ENCODE measurements at regions not wholly inside any gene's neighbourhood (a gene's known extent, or its start where the extent isn't known, plus 50 kb on each side); places are given as distances from the start of the nearest gene placed in this dataset.

DNA sequence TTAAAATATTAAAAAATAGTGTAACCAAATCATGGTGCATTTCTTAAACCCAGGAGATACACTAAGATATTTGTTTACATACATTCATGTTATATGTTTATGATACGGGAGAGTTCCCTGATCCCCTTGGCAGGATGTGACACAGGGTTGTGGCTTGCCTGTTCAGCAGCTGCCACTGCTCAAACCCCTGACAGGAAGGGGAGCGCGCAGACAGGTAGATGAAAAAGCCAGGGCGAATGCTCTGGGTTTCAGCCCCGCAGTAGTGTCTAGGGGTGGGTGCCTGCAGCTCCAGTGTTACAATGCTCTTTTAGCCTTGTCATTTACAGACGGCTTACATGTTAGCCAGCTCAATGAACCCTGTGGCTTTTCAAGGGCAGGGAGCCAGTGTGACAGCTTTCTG lies 1343.8 kb upstream of the IGFBP7 start:
- Mint-ChIP-seq H3K9me3 (no peaks in the 10 kb centered on the region), H3K36me3 (ENCODE audit: low read depth) (no peaks in the 10 kb centered on the region), H3K4me1 (no peaks in the 10 kb centered on the region), H3K27ac (no peak overlapping the region), H3K27me3 (ENCODE audit: low read depth) (no peaks in the 10 kb centered on the region), H3K4me3 (no peak overlapping the region)
- TF ChIP-seq, protein P1, sequence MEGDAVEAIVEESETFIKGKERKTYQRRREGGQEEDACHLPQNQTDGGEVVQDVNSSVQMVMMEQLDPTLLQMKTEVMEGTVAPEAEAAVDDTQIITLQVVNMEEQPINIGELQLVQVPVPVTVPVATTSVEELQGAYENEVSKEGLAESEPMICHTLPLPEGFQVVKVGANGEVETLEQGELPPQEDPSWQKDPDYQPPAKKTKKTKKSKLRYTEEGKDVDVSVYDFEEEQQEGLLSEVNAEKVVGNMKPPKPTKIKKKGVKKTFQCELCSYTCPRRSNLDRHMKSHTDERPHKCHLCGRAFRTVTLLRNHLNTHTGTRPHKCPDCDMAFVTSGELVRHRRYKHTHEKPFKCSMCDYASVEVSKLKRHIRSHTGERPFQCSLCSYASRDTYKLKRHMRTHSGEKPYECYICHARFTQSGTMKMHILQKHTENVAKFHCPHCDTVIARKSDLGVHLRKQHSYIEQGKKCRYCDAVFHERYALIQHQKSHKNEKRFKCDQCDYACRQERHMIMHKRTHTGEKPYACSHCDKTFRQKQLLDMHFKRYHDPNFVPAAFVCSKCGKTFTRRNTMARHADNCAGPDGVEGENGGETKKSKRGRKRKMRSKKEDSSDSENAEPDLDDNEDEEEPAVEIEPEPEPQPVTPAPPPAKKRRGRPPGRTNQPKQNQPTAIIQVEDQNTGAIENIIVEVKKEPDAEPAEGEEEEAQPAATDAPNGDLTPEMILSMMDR (IDR thresholded peaks at IDR 0.05; ENCODE audit: unreplicated experiment in 3 of 3): no peak

DNA sequence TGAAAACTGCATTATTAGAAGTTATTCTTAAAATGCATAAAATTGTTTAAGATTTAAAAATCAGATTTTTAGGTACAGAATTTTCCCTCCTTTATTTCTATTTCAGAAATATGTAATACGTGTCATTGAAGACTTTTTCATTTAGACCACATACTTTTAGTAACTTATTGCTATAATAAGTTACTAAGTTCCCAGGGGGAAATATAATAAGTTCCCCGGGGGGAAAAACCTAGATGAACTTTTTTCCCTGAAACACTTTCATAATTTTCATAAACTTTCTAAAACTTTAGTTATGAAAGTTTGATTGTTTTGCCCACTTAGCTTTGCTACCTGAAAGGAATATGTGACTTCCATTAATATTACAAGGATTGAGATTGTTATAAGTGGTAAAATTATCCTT lies 1341.5 kb upstream of the IGFBP7 start:
- Mint-ChIP-seq H3K9me3 (no peaks in the 10 kb centered on the region), H3K27me3 (ENCODE audit: low read depth) (no peaks in the 10 kb centered on the region), H3K27ac (no peak overlapping the region), H3K4me3 (no peak overlapping the region), H3K36me3 (ENCODE audit: low read depth) (no peaks in the 10 kb centered on the region), H3K4me1 (no peaks in the 10 kb centered on the region)
- TF ChIP-seq, protein P1 (IDR thresholded peaks at IDR 0.05; ENCODE audit: unreplicated experiment in 3 of 3): no peak

DNA sequence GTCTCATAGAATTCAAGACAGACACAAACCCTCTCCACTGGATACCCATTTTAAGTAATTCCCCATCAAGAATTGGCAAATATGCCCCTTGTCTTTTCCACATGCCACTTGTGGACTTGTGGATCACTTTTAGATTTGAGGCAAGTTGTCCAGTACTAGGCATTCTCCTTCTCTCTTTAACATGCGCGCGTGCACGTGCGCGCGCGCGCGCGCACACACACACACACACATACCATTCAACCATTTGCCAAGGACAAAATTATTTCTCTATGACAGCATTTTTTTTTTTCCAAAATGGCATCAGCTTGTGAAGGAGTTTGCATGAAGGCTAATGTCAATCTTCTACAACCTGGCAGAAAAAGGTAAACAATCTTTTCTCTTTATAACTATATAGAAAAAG lies 1325.7 kb upstream of the IGFBP7 start:
- Mint-ChIP-seq H3K4me3 (no peak overlapping the region), H3K27ac (no peak overlapping the region), H3K27me3 (ENCODE audit: low read depth) (no peaks in the 10 kb centered on the region), H3K9me3 (peaks cover 10% of the 10 kb centered on the region), H3K4me1 (no peaks in the 10 kb centered on the region), H3K36me3 (ENCODE audit: low read depth) (no peaks in the 10 kb centered on the region)
- TF ChIP-seq, protein P1 (IDR thresholded peaks at IDR 0.05; ENCODE audit: unreplicated experiment in 3 of 3): no peak

DNA sequence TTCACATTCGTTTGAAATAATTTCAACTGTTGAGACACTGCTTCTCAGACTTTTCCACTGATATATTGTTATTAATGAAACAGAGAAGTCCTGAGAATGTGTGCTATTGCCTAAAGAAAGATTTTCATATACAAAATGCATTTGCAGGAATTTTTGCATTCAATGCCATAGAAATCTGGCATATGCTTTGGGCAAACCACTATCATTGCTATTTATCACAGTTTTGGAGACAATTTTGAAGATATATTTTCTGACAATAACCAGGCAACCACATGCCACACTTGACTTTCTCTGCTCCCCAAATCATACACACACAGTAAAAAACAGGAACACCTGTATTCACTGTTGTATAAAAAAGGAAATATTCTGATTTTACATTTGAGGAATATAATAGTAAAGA lies 1303.7 kb upstream of the IGFBP7 start:
- Mint-ChIP-seq H3K27me3 (ENCODE audit: low read depth) (no peaks in the 10 kb centered on the region), H3K27ac (no peak overlapping the region), H3K36me3 (ENCODE audit: low read depth) (no peaks in the 10 kb centered on the region), H3K4me3 (no peak overlapping the region), H3K9me3 (no peaks in the 10 kb centered on the region), H3K4me1 (no peaks in the 10 kb centered on the region)
- TF ChIP-seq, protein P1 (IDR thresholded peaks at IDR 0.05; ENCODE audit: unreplicated experiment in 3 of 3): no peak

DNA sequence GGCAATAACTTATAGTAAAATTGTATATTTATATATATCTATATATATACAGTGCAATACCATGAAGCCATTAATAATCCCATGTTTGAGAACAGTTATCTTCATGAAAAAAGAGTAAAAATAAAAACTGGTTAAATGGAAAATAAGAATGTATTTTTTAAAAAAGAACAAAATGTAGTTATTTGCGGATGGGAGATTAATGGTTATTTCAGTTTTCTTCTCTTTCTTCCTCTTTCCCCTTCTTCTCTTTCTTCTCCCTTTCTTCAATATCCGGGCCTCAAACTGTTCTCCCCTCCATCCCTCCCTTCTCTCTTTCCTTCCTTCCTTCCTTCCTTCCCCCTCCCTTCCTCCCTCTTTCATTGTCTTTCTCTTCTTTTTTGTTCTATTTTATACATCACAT lies 1301.7 kb upstream of the IGFBP7 start:
- Mint-ChIP-seq H3K27ac (no peak overlapping the region), H3K27me3 (ENCODE audit: low read depth) (no peaks in the 10 kb centered on the region), H3K4me1 (no peaks in the 10 kb centered on the region), H3K9me3 (no peaks in the 10 kb centered on the region), H3K36me3 (ENCODE audit: low read depth) (no peaks in the 10 kb centered on the region), H3K4me3 (no peak overlapping the region)
- TF ChIP-seq, protein P1 (IDR thresholded peaks at IDR 0.05; ENCODE audit: unreplicated experiment in 3 of 3): no peak

DNA sequence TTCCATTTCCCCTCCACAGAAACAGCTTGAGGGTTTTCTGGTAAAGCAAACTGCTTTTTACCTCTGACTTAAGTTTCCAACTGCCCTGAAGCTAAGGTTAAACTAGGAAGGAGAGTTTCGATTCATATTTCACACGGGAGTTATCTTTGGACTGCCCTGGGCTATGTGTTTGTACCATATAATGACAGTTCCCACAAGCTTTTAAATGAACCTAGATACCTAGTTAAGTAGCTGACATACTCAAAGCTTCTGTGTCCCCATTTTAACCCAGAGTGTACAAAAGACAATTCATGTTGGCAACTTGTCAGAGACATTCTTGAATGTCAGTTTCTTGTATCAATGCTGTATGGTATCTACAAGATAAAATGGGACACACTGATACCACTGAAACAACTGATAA lies 1296.6 kb upstream of the IGFBP7 start:
- no peaks in the 10 kb centered on the region for H3K4me1 Mint-ChIP-seq

More for the DNA sequence above, 1296.6 kb upstream of the IGFBP7 start:
- no peak overlapping the region for H3K27ac Mint-ChIP-seq
- H3K9me3 Mint-ChIP-seq: peaks cover 19% of the 10 kb centered on the region
- TF ChIP-seq, protein P1 (IDR thresholded peaks at IDR 0.05; ENCODE audit: unreplicated experiment in 3 of 3): no peak
- no peaks in the 10 kb centered on the region for H3K27me3 Mint-ChIP-seq (ENCODE audit: low read depth)
- H3K36me3 Mint-ChIP-seq (ENCODE audit: low read depth): no peaks in the 10 kb centered on the region
- H3K4me3 Mint-ChIP-seq: no peak overlapping the region
